MM.1S (cell line): ENCODE measurements at regions not wholly inside any gene's neighbourhood (a gene's known extent, or its start where the extent isn't known, plus 50 kb on each side); places are given as distances from the start of the nearest gene placed in this dataset.
"Not testable (repeated sequence)": the region's sequence is repeated elsewhere in the genome, so short reads cannot be mapped to it uniquely, and the experiment has no call there.

Source experiments
- DNase-seq: peaks from one replicate; pipeline ENCODE4 v3.0.0-alpha.2; 2015
- H2AFZ ChIP-seq: fragments of 300-600 bp; sonication (generic); 2 replicates; pipeline ENCODE4 v1.6.0; 2016; ENCODE audit warnings: antibody characterized with exemption, low read length
- H3F3A ChIP-seq: fragments of 300-600 bp; sonication (generic); 2 replicates; pipeline ENCODE4 v1.6.1; 2016; ENCODE audit warnings: mild to moderate bottlenecking, antibody characterized with exemption, low read length, moderate library complexity, mixed read lengths; ENCODE audit not compliant: insufficient read depth
- H3K27ac ChIP-seq: fragments of 300-600 bp; sonication (generic); 2 replicates; pipeline ENCODE4 v1.5.1; 2016; ENCODE audit warnings: mild to moderate bottlenecking, low read length
- H3K27me3 ChIP-seq: fragments of 300-600 bp; sonication (generic); replicated peaks from 2 replicates; pipeline ENCODE4 v1.6.0; 2016; ENCODE audit warnings: low read length; ENCODE audit not compliant: insufficient read depth
- H3K36me3 ChIP-seq: fragments of 300-600 bp; sonication (generic); replicated peaks from 2 replicates; pipeline ENCODE4 v1.6.1; 2016; ENCODE audit warnings: mild to moderate bottlenecking, low read length, mixed read lengths; ENCODE audit not compliant: insufficient read depth
- H3K4me1 ChIP-seq: fragments of 300-600 bp; sonication (generic); 2 replicates; pipeline ENCODE4 v1.6.1; 2016; ENCODE audit warnings: low read length, mixed read lengths
- H3K4me2 ChIP-seq: fragments of 300-600 bp; sonication (generic); 2 replicates; pipeline ENCODE4 v1.6.0; 2016; ENCODE audit warnings: low read depth, low read length
- H3K4me3 ChIP-seq: fragments of 300-600 bp; sonication (generic); 2 replicates; pipeline ENCODE4 v1.5.1; 2016; ENCODE audit warnings: low read length, mixed read lengths
- H3K79me2 ChIP-seq: fragments of 300-600 bp; sonication (generic); 2 replicates; pipeline ENCODE4 v1.6.1; 2016; ENCODE audit warnings: mixed run types, low read length, mixed read lengths
- H3K9ac ChIP-seq: fragments of 300-600 bp; sonication (generic); 2 replicates; pipeline ENCODE4 v1.6.1; 2016; ENCODE audit warnings: low read length, mixed read lengths
- H3K9me2 ChIP-seq: fragments of 300-600 bp; sonication (generic); replicated peaks from 2 replicates; pipeline ENCODE4 v1.6.1; 2016; ENCODE audit warnings: mild to moderate bottlenecking, low read length, mixed read lengths; ENCODE audit not compliant: insufficient read depth
- H3K9me3 ChIP-seq: fragments of 300-600 bp; sonication (generic); replicated peaks from 2 replicates; pipeline ENCODE4 v1.6.1; 2016; ENCODE audit warnings: mild to moderate bottlenecking, low read length, mixed read lengths; ENCODE audit not compliant: insufficient read depth
- H4K20me1 ChIP-seq: fragments of 300-600 bp; sonication (generic); 2 replicates; pipeline ENCODE4 v1.6.1; 2016; ENCODE audit warnings: mild to moderate bottlenecking, low read length, moderate library complexity, mixed read lengths; ENCODE audit not compliant: insufficient read depth
- EZH2 ChIP-seq: fragments of 300-600 bp; sonication (generic); optimal IDR thresholded peaks from 2 replicates; pipeline ENCODE3; 2017; ENCODE audit warnings: low read depth, mild to moderate bottlenecking, antibody characterized with exemption, low read length, mixed read lengths
- EZH2phosphoT487 ChIP-seq: fragments of 300-600 bp; sonication (generic); IDR thresholded peaks from 2 replicates; pipeline ENCODE4 v1.6.1; 2018; ENCODE audit warnings: antibody characterized with exemption, low read length
- TF ChIP-seq, protein P1 (sequence below): fragments of 300-600 bp; sonication (generic); IDR thresholded peaks from 2 replicates; pipeline ENCODE4 v1.5.1; 2016; ENCODE audit warnings: antibody characterized with exemption, low read length, mixed read lengths

- Histone ChIP-seq H3K4me1 (no peaks in the 10 kb centered on the region), H3K4me2 (no peak overlapping the region), H3K4me3 (no peak overlapping the region), H4K20me1 (no peaks in the 10 kb centered on the region), H3K27ac (no peak overlapping the region), H3K79me2 (no peaks in the 10 kb centered on the region), H3K9ac (no peak overlapping the region), H3F3A (no peaks in the 10 kb centered on the region), H3K36me3 (no peaks in the 10 kb centered on the region), H3K9me3 (no peaks in the 10 kb centered on the region), H2AFZ (no peak overlapping the region), H3K9me2 (no peaks in the 10 kb centered on the region), H3K27me3 (no peaks in the 10 kb centered on the region)
- no peak for DNase-seq
- no peak for TF ChIP-seq EZH2
- TF ChIP-seq, protein P1, sequence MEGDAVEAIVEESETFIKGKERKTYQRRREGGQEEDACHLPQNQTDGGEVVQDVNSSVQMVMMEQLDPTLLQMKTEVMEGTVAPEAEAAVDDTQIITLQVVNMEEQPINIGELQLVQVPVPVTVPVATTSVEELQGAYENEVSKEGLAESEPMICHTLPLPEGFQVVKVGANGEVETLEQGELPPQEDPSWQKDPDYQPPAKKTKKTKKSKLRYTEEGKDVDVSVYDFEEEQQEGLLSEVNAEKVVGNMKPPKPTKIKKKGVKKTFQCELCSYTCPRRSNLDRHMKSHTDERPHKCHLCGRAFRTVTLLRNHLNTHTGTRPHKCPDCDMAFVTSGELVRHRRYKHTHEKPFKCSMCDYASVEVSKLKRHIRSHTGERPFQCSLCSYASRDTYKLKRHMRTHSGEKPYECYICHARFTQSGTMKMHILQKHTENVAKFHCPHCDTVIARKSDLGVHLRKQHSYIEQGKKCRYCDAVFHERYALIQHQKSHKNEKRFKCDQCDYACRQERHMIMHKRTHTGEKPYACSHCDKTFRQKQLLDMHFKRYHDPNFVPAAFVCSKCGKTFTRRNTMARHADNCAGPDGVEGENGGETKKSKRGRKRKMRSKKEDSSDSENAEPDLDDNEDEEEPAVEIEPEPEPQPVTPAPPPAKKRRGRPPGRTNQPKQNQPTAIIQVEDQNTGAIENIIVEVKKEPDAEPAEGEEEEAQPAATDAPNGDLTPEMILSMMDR = no peak
- TF ChIP-seq EZH2phosphoT487 = no peak
Measured at GRCh38 chrX:35626124-35626523, 172.0 kb upstream of the MAGEB16 start.

- H3K36me3 ChIP-seq, H3F3A ChIP-seq, H3K9me3 ChIP-seq, H3K4me3 ChIP-seq, H3K79me2 ChIP-seq, DNase-seq, H4K20me1 ChIP-seq, H3K4me1 ChIP-seq, H3K4me2 ChIP-seq, H2AFZ ChIP-seq, H3K9me2 ChIP-seq, H3K27ac ChIP-seq, H3K9ac ChIP-seq, H3K27me3 ChIP-seq: not testable (repeated sequence)
Measured at GRCh38 chrX:35635971-35636370, 162.2 kb upstream of the MAGEB16 start.

DNA sequence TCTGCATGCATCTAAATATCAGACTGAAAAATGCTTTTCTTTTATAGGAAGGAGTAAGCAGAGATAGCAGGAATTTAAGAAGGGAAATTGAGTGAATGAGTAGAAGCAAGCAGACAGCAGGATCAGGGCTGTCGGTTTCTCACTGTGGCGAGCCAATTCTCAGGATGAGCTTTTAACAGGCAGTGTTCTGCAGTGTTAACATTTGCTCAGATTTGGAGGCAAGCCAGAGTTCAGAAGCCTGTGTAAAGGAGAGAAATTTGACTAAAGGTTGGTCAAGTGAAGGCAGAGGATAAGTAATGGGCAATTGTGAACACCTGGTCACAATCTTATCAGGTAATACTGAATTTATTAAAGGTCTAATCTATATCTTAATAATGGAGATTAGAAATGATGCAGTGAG is 133.3 kb upstream of the MAGEB16 start:
- Histone ChIP-seq H2AFZ (no peak overlapping the region), H3K9me2 (no peaks in the 10 kb centered on the region), H3K9ac (no peak overlapping the region), H4K20me1 (no peaks in the 10 kb centered on the region), H3K9me3 (no peaks in the 10 kb centered on the region), H3K27me3 (no peaks in the 10 kb centered on the region), H3K4me3 (no peak overlapping the region), H3F3A (no peaks in the 10 kb centered on the region), H3K79me2 (no peaks in the 10 kb centered on the region), H3K4me2 (no peak overlapping the region), H3K4me1 (no peaks in the 10 kb centered on the region), H3K27ac (no peak overlapping the region), H3K36me3 (no peaks in the 10 kb centered on the region)
- TF ChIP-seq EZH2 = no peak
- no peak for DNase-seq

DNA sequence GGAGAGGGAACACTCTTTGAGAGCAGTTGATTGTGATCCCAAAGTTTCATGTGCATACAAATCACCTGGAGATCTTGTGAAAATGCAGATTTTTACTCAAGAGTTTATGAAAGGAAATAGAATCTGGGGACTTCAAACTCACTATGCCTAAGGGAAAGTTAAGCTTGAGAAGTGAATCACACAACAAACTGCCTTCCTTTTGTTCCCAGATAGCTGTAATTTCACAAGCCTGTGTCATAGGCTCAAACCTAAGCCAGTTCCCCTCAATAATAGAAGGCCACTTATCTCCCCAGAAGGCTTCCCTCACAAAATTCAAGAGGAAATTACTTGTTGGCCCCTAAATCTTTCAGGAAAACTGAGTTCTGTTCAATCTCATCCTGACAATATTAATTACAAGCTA is 132.8 kb upstream of the MAGEB16 start:
- H4K20me1 ChIP-seq = no peaks in the 10 kb centered on the region
- no peaks in the 10 kb centered on the region for H3F3A ChIP-seq
- TF ChIP-seq EZH2phosphoT487 (no peak), EZH2 (no peak)
- TF ChIP-seq, protein P1 = no peak
- no peak overlapping the region for H3K9ac ChIP-seq
- H3K27me3 ChIP-seq = no peaks in the 10 kb centered on the region
- no peak for DNase-seq
- H3K4me3 ChIP-seq = no peak overlapping the region
- no peaks in the 10 kb centered on the region for H3K9me3 ChIP-seq
- H3K79me2 ChIP-seq = no peaks in the 10 kb centered on the region
- no peak overlapping the region for H3K4me2 ChIP-seq
- no peaks in the 10 kb centered on the region for H3K9me2 ChIP-seq
- H2AFZ ChIP-seq = no peak overlapping the region
- H3K27ac ChIP-seq = no peak overlapping the region
- H3K4me1 ChIP-seq = no peaks in the 10 kb centered on the region
- no peaks in the 10 kb centered on the region for H3K36me3 ChIP-seq
